Transverse colon (tissue), 4 donors: ENCODE measurements at regions not wholly inside any gene's neighbourhood (a gene's known extent, or its start where the extent isn't known, plus 50 kb on each side); places are given as distances from the start of the nearest gene placed in this dataset.

Experiments used
- EP300 ChIP-seq: sonication (generic); formaldehyde crosslinking; IDR thresholded peaks from one replicate; pipeline ENCODE4 v1.6.1; 2017; ENCODE audit warnings: antibody characterized with exemption, low read depth
- POLR2AphosphoS5 ChIP-seq, 3 donors: sonication (generic); formaldehyde crosslinking; IDR thresholded peaks; one replicate each; pipeline ENCODE4 v1.6.1; 2016; ENCODE audit warnings: antibody characterized with exemption in 3 of 3
- TF ChIP-seq, protein P1 (sequence below), 5 experiments: fragments of 200-600 bp in 3 of 5; fragments of 450-650 bp in 2 of 5; sonication (generic) in 3 of 5; IDR thresholded peaks; 1 replicate in 2 of 5; 2 replicates in 3 of 5; pipeline ENCODE4 v1.5.1; 2016 to 2017; ENCODE audit warnings: antibody characterized with exemption in 5 of 5, inconsistent platforms in 3 of 5, mild to moderate bottlenecking in 2 of 5, moderate library complexity in 1 of 5

DNA sequence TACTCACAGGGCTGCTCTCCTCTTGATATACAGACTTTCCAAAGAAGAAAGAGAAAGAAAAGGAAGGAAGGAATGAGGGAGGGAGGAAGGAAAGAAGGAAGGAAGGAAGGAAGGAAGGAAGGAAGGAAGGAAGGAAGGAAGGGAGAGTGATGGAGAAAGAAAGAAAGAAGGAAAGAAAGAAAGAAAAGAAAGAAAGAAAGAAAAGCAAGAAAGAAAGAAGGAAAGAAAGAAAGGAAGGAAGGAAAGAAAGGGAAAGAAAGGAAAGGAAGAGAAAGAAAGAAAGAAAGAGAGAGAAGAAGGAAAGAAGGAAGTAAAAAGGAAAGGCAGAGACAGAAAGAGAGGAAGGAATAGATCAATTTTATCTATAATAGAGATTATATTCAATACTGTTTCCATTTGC is 1257.4 kb downstream of the EPHA7 start:
- TF ChIP-seq, protein P1, sequence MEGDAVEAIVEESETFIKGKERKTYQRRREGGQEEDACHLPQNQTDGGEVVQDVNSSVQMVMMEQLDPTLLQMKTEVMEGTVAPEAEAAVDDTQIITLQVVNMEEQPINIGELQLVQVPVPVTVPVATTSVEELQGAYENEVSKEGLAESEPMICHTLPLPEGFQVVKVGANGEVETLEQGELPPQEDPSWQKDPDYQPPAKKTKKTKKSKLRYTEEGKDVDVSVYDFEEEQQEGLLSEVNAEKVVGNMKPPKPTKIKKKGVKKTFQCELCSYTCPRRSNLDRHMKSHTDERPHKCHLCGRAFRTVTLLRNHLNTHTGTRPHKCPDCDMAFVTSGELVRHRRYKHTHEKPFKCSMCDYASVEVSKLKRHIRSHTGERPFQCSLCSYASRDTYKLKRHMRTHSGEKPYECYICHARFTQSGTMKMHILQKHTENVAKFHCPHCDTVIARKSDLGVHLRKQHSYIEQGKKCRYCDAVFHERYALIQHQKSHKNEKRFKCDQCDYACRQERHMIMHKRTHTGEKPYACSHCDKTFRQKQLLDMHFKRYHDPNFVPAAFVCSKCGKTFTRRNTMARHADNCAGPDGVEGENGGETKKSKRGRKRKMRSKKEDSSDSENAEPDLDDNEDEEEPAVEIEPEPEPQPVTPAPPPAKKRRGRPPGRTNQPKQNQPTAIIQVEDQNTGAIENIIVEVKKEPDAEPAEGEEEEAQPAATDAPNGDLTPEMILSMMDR (IDR thresholded peaks at IDR 0.05) = no peak
- no peak for TF ChIP-seq EP300
- no peak for TF ChIP-seq POLR2AphosphoS5 (IDR thresholded peaks at IDR 0.05)
